ENCODE measurements at regions not wholly inside any gene's neighbourhood (a gene's known extent, or its start where the extent isn't known, plus 50 kb on each side); places are given as distances from the start of the nearest gene placed in this dataset.
A peak's percentile ranks its signal among the peaks of the same experiment; 100 is the strongest.

DNA sequence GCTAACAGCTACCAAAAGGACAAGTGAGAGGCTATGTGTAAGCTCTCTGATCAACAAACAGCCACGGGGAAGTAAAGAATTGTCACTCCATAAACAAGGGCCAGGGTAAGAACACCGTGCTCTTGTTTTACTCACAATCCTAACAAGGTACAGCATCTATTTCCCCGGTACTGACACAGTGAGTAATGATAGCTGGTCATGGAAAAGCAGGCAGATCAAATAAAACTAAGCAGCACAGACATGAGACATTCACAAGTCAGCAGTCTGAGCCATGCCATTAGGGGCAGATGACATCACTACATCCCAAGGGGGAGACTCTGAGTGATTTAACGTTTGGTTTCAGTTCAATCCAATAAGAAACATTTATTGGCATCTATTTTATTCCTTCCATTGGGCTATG lies 54.4 kb downstream of the ARL6IP4 start:
- peaks cover 58 to 89% of the 10 kb centered on the region in 2 donors for H3K4me1 ChIP-seq (ENCODE audit: control insufficient read depth in 2 of 2, insufficient read depth in 2 of 2, low read length in 2 of 2)

DNA sequence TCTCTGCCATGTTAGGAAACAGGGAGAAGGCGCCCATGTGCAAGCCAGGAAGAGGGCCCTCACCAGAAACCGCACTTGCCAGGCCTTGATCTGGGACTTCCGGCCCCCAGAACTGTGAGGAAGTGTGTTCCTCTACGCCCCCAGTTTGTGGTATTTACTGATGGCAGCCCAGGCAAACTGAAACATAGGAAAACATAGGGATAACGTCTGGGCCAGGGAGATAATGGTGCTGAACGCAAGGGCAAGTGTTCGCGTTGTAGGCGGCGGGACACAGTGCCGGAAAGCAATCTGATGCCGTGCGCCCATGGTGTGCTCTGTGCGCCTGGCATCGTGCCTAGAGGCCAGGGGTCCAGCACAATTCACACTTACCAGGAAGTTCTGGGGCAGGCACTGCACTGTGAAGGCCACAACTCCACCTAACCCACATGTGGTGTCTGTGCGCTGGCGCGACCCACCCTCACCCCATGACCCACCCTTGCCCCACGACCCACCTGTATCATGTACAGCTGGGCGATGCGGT lies 53.6 kb downstream of the ARL6IP4 start:
- no peaks in the 10 kb centered on the region for H3K27me3 ChIP-seq (ENCODE audit: control insufficient read depth in 2 of 2, insufficient read depth in 1 of 2, low read length in 1 of 2)
- H3K9me3 ChIP-seq (ENCODE audit: control insufficient read depth in 2 of 2, insufficient read depth in 1 of 2, low read length in 1 of 2) = peaks cover 0 to 5% of the 10 kb centered on the region in 2 donors
- WGBS = 17% methylated on average over 21 of the region's 21 CpGs
- peaks cover 58 to 91% of the 10 kb centered on the region in 2 donors for H3K4me1 ChIP-seq (ENCODE audit: control insufficient read depth in 2 of 2, insufficient read depth in 2 of 2, low read length in 2 of 2)
- H3K36me3 ChIP-seq (ENCODE audit: control insufficient read depth in 2 of 2, insufficient read depth in 2 of 2, low read length in 1 of 2) = peaks cover 80 to 93% of the 10 kb centered on the region in 2 donors
- H3K27ac ChIP-seq (ENCODE audit: low read depth in 1 of 2, low read length in 1 of 2) = peak overlapping the region; percentile 62 to 74
- H3K4me3 ChIP-seq (ENCODE audit: low read length in 2 of 2) = peak overlapping the region in 1 of 2 donors; percentile 4
- peak in 1 of 9 donors; percentile 69 for DNase-seq (ENCODE audit: low read depth in 6 of 9, low spot score in 9 of 9)

More for the DNA sequence above, 54.4 kb downstream of the ARL6IP4 start:
- Histone ChIP-seq H3K36me3 (ENCODE audit: control insufficient read depth in 2 of 2, insufficient read depth in 2 of 2, low read length in 1 of 2) (peaks cover 77 to 93% of the 10 kb centered on the region in 2 donors), H3K4me3 (ENCODE audit: low read length in 2 of 2) (no peak overlapping the region), H3K27ac (ENCODE audit: low read depth in 1 of 2, low read length in 1 of 2) (peak overlapping the region; percentile 50 to 74), H3K9me3 (ENCODE audit: control insufficient read depth in 2 of 2, insufficient read depth in 1 of 2, low read length in 1 of 2) (peaks cover 0 to 4% of the 10 kb centered on the region in 2 donors), H3K27me3 (ENCODE audit: control insufficient read depth in 2 of 2, insufficient read depth in 1 of 2, low read length in 1 of 2) (no peaks in the 10 kb centered on the region)
- WGBS = 54% methylated on average over 4 of the region's 4 CpGs
- DNase-seq (ENCODE audit: low read depth in 6 of 9, low spot score in 9 of 9) = peak in 1 of 9 donors; percentile 54

DNA sequence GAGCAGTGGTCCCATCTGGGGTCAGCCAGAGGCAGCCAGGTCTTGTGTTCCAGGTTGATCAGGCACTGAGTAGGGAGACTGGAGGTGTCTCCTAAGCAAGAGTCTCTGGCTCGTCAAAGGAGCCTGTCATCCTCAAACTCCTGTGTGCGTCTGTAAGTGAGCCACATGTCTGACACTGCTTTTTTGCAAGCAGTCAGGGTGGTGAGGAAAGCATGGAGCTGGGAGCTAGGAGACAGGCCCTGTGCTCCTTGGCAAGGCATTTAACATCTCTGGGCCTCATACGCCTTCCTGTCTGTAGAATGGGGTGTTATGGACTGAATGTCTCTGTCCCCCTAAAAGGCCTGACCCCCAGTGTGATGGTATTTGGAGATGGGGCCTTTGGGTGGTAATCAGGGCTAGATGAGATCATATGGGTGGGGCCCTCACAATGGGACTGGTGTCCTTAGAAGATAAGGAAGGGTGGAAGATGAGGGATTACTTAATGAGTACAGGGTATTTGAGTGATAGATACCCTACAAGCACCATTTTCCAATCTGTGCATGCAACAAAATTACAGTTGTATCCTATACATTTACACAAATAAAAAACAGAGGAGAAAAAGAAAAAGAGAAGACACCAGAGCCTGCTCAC lies 53.0 kb downstream of the ARL6IP4 start:
- Histone ChIP-seq H3K36me3 (ENCODE audit: control insufficient read depth in 2 of 2, insufficient read depth in 2 of 2, low read length in 1 of 2) (peaks cover 80 to 93% of the 10 kb centered on the region in 2 donors), H3K27me3 (ENCODE audit: control insufficient read depth in 2 of 2, insufficient read depth in 1 of 2, low read length in 1 of 2) (no peaks in the 10 kb centered on the region), H3K27ac (ENCODE audit: low read depth in 1 of 2, low read length in 1 of 2) (peak overlapping the region; percentile 64 to 74), H3K9me3 (ENCODE audit: control insufficient read depth in 2 of 2, insufficient read depth in 1 of 2, low read length in 1 of 2) (peaks cover 0 to 8% of the 10 kb centered on the region in 2 donors), H3K4me1 (ENCODE audit: control insufficient read depth in 2 of 2, insufficient read depth in 2 of 2, low read length in 2 of 2) (peaks cover 56 to 91% of the 10 kb centered on the region in 2 donors), H3K4me3 (ENCODE audit: low read length in 2 of 2) (no peak overlapping the region)
- DNase-seq (ENCODE audit: low read depth in 6 of 9, low spot score in 9 of 9) = no peak
- 78% methylated on average over 3 of the region's 3 CpGs for WGBS

DNA sequence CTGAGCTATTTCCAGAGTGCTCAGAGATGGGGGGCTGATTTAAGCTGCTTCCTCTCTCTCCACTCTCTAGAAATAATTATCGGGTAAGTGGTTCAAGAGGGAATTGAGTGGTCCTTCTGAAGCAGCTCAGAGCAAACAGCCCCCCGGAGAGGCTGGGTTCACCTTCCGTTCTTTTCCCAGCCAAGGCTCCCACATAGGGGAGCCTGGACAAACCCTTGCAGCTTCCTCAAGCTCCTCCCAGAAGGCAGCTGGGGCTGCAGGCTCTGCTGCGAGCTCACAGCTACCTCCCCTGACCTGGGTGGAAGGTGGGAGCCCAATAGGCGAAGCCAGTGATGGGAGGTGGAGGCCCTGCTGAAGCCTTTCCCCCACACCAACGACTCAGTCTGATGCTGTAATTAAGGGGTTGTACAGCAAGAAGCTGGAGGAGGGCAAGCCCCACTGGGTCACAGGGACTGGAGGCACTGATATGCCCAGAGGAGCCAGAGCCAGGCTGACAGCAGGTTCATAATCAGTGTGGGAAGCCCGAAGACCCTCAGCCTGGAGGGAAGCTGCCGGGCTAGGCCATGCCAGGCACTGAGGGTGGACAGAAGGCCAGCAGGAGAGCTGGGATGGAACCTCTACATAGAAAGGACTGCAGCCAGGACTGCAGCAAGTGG lies 52.4 kb downstream of the ARL6IP4 start:
- peaks cover 0 to 8% of the 10 kb centered on the region in 2 donors for H3K9me3 ChIP-seq (ENCODE audit: control insufficient read depth in 2 of 2, insufficient read depth in 1 of 2, low read length in 1 of 2)
- 67% methylated on average over 8 of the region's 8 CpGs for WGBS
- no peak overlapping the region for H3K4me3 ChIP-seq (ENCODE audit: low read length in 2 of 2)
- peak overlapping the region; percentile 64 to 74 for H3K27ac ChIP-seq (ENCODE audit: low read depth in 1 of 2, low read length in 1 of 2)
- no peak for DNase-seq (ENCODE audit: low read depth in 6 of 9, low spot score in 9 of 9)
- H3K36me3 ChIP-seq (ENCODE audit: control insufficient read depth in 2 of 2, insufficient read depth in 2 of 2, low read length in 1 of 2) = peaks cover 80 to 93% of the 10 kb centered on the region in 2 donors
- no peaks in the 10 kb centered on the region for H3K27me3 ChIP-seq (ENCODE audit: control insufficient read depth in 2 of 2, insufficient read depth in 1 of 2, low read length in 1 of 2)
- peaks cover 52 to 91% of the 10 kb centered on the region in 2 donors for H3K4me1 ChIP-seq (ENCODE audit: control insufficient read depth in 2 of 2, insufficient read depth in 2 of 2, low read length in 2 of 2)
